ENCODE measurements at regions not wholly inside any gene's neighbourhood (a gene's known extent, or its start where the extent isn't known, plus 50 kb on each side); places are given as distances from the start of the nearest gene placed in this dataset.

GRCh38 chr2:129469389-129469788 is 510.1 kb upstream of the RAB6C start:
- Histone ChIP-seq H3K79me2 (ENCODE audit: insufficient read depth, low read length) (no peaks in the 10 kb centered on the region), H3K4me2 (ENCODE audit: insufficient read depth, low read length) (no peak overlapping the region), H3K36me3 (ENCODE audit: insufficient read depth, low read length) (no peaks in the 10 kb centered on the region), H4K20me1 (ENCODE audit: insufficient read depth, low read length) (no peaks in the 10 kb centered on the region), H3K4me3 (ENCODE audit: insufficient read depth, low read length) (no peak overlapping the region), H3K27me3 (ENCODE audit: insufficient read depth, low read length) (no peaks in the 10 kb centered on the region), H3K9me3 (ENCODE audit: low read depth, low read length) (peaks cover 2% of the 10 kb centered on the region), H2AFZ (ENCODE audit: low read length) (no peak overlapping the region), H3K27ac (ENCODE audit: low read depth, low read length) (no peak overlapping the region), H3K4me1 (ENCODE audit: insufficient read depth, low read length) (no peaks in the 10 kb centered on the region)
- TF ChIP-seq, protein P1, sequence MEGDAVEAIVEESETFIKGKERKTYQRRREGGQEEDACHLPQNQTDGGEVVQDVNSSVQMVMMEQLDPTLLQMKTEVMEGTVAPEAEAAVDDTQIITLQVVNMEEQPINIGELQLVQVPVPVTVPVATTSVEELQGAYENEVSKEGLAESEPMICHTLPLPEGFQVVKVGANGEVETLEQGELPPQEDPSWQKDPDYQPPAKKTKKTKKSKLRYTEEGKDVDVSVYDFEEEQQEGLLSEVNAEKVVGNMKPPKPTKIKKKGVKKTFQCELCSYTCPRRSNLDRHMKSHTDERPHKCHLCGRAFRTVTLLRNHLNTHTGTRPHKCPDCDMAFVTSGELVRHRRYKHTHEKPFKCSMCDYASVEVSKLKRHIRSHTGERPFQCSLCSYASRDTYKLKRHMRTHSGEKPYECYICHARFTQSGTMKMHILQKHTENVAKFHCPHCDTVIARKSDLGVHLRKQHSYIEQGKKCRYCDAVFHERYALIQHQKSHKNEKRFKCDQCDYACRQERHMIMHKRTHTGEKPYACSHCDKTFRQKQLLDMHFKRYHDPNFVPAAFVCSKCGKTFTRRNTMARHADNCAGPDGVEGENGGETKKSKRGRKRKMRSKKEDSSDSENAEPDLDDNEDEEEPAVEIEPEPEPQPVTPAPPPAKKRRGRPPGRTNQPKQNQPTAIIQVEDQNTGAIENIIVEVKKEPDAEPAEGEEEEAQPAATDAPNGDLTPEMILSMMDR (IDR thresholded peaks at IDR 0.05; ENCODE audit: extremely low read depth, low read depth, low read length), result no peak
- DNase-seq (ENCODE audit: insufficient read length, low spot score, missing footprints), result no peak

- H3K36me3 ChIP-seq (ENCODE audit: insufficient read depth, low read length), result no peaks in the 10 kb centered on the region
- no peaks in the 10 kb centered on the region for H3K27me3 ChIP-seq (ENCODE audit: insufficient read depth, low read length)
- H3K27ac ChIP-seq (ENCODE audit: low read depth, low read length), result no peak overlapping the region
- TF ChIP-seq, protein P1 (IDR thresholded peaks at IDR 0.05; ENCODE audit: extremely low read depth, low read depth, low read length), result no peak
- H3K4me3 ChIP-seq (ENCODE audit: insufficient read depth, low read length), result no peak overlapping the region
- no peaks in the 10 kb centered on the region for H3K4me1 ChIP-seq (ENCODE audit: insufficient read depth, low read length)
- H3K79me2 ChIP-seq (ENCODE audit: insufficient read depth, low read length), result no peaks in the 10 kb centered on the region
- H3K4me2 ChIP-seq (ENCODE audit: insufficient read depth, low read length), result no peak overlapping the region
- H2AFZ ChIP-seq (ENCODE audit: low read length), result no peak overlapping the region
- no peak for DNase-seq (ENCODE audit: insufficient read length, low spot score, missing footprints)
- peaks cover 2% of the 10 kb centered on the region for H3K9me3 ChIP-seq (ENCODE audit: low read depth, low read length)
- no peaks in the 10 kb centered on the region for H4K20me1 ChIP-seq (ENCODE audit: insufficient read depth, low read length)
Measured at GRCh38 chr2:129469871-129470270, 509.6 kb upstream of the RAB6C start.

DNA sequence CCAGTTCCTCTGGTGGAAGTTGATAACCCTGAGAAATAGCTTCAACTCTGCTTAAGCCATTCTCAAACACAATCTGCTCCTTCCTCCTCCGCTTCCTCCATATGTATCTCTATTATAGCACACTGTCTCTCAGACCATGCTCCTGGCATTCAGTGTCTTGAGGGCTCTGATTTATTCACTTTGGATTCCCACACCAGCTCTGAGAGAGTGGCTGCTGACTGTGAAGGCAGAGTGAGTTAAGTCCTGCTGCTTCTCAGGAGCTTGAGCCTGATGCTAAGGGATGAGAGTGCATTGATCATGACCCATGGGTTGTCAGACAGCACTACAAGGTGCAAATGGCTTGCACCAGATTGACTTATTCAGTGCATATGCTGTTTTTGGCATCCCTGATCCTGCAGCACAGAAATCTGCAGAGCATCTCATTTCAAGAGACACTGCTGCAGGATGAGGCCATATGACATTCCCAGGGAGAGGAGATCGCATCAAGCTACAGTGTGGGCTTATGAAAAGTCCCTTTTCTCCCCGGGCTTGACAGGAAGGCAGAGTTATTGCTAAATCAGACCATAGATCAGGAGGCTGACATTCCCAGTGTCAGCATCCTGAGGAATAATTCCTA is 500.5 kb upstream of the RAB6C start:
- Histone ChIP-seq H3K79me2 (ENCODE audit: insufficient read depth, low read length) (no peaks in the 10 kb centered on the region), H3K4me1 (ENCODE audit: insufficient read depth, low read length) (no peaks in the 10 kb centered on the region), H3K36me3 (ENCODE audit: insufficient read depth, low read length) (no peaks in the 10 kb centered on the region), H4K20me1 (ENCODE audit: insufficient read depth, low read length) (no peaks in the 10 kb centered on the region), H3K9me3 (ENCODE audit: low read depth, low read length) (peaks cover 9% of the 10 kb centered on the region), H3K27me3 (ENCODE audit: insufficient read depth, low read length) (no peaks in the 10 kb centered on the region), H3K4me2 (ENCODE audit: insufficient read depth, low read length) (no peak overlapping the region), H3K4me3 (ENCODE audit: insufficient read depth, low read length) (no peak overlapping the region), H3K27ac (ENCODE audit: low read depth, low read length) (no peak overlapping the region), H2AFZ (ENCODE audit: low read length) (no peak overlapping the region)
- DNase-seq (ENCODE audit: insufficient read length, low spot score, missing footprints), result no peak
- TF ChIP-seq, protein P1 (IDR thresholded peaks at IDR 0.05; ENCODE audit: extremely low read depth, low read depth, low read length), result no peak

GRCh38 chr2:129479892-129480291 is 499.6 kb upstream of the RAB6C start:
- DNase-seq (ENCODE audit: insufficient read length, low spot score, missing footprints), result no peak
- Histone ChIP-seq H3K9me3 (ENCODE audit: low read depth, low read length) (peaks cover 9% of the 10 kb centered on the region), H3K36me3 (ENCODE audit: insufficient read depth, low read length) (no peaks in the 10 kb centered on the region), H3K4me3 (ENCODE audit: insufficient read depth, low read length) (no peak overlapping the region), H3K4me1 (ENCODE audit: insufficient read depth, low read length) (no peaks in the 10 kb centered on the region), H3K27ac (ENCODE audit: low read depth, low read length) (no peak overlapping the region), H3K79me2 (ENCODE audit: insufficient read depth, low read length) (no peaks in the 10 kb centered on the region), H3K27me3 (ENCODE audit: insufficient read depth, low read length) (no peaks in the 10 kb centered on the region), H4K20me1 (ENCODE audit: insufficient read depth, low read length) (no peaks in the 10 kb centered on the region), H2AFZ (ENCODE audit: low read length) (no peak overlapping the region), H3K4me2 (ENCODE audit: insufficient read depth, low read length) (no peak overlapping the region)
- TF ChIP-seq, protein P1 (IDR thresholded peaks at IDR 0.05; ENCODE audit: extremely low read depth, low read depth, low read length), result no peak
